ENCODE measurements at regions not wholly inside any gene's neighbourhood (a gene's known extent, or its start where the extent isn't known, plus 50 kb on each side); places are given as distances from the start of the nearest gene placed in this dataset.

DNA sequence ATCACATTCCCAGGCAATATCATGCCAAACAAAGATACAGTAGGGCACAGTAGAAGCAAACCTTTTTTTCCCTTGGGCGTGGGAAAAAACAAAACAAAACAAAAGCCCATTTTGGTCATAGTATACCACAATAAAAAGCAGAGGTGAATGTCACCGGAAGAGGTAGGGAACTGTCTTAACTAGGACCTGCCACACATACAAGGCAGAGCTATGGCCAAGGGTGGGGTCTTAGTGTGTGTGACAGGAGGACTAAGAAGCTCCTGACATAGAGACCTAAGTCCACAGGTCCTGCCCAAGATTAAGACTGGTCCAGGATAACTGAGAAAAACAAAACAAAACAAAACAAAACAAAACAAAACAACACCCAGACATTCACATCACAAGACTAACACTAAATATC lies 441.2 kb upstream of the DSEL start:
- no peak for DNase-seq

DNA sequence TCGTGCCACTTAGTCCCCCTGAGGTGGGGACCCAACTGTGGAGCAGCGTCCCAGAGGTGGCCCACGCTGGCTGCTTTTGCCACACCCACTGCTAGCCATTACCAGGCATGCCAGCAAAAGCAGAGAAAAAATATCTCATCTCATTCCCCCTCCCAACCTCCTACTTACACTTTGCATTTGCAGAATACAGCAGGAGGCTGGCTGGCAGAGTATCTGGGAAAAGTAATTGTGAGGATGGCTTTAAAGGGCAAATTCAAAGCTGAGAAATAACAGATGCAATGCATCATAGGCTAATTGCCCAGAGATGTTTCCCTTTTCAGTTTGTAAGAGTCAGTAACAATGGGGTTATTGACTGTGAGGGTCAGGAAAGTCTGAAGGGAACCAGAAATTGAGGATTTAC lies 438.1 kb upstream of the DSEL start:
- no peak for DNase-seq

DNA sequence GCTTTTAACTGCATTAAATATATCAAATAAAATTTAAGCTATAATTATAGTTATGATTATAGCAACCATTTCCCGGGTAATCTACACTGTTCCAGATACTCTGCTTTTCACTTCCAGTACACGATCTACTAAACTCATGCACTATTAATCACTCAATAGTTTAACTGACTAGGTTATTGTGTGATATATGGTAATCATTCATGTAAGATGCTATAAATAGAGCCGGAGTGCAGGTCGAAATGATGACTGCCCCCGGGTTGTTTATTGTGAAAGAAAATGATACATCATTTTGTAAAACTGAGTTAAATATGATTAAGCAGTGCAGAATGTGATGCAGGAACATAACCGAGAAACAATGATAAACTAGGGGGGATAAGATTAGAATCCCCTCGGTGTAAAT lies 434.6 kb upstream of the DSEL start:
- DNase-seq, result no peak

DNA sequence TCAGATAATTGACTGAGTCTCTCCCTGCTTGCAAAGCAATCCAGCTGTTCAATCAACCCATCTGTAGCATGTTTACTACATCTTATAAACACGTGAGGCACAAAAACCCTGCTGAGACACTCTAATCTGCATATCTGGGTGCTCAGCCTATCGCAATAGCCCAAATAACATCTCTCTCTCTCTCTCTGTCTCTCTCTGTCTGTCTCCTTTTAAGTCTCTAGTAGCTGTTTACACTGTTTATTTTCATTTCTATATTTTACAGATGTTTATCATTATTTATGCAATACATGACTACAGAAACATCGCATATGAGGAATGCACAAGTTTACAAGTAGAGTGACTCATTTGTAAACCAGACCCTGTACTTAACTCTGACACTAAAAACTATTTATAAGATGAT lies 422.1 kb upstream of the DSEL start:
- no peak for DNase-seq

DNA sequence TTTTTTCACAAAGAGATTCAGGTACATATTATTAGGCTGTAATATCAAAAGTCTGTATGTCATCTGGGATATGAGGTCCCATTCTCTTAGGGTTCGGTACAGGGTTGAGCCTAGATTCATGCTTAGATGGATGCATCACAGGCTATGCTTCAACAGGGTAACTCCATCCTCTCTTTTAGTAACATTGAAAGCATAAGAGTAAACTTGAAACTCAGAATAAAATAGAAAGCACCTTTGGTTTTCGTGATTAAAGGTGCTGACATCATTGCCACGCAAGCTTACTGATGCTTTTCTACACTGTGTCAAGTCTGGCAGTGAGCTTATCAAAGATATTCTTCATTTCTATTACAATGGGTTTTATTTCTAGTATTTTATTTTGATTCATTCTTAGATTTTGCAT lies 419.1 kb upstream of the DSEL start:
- no peak for DNase-seq

DNA sequence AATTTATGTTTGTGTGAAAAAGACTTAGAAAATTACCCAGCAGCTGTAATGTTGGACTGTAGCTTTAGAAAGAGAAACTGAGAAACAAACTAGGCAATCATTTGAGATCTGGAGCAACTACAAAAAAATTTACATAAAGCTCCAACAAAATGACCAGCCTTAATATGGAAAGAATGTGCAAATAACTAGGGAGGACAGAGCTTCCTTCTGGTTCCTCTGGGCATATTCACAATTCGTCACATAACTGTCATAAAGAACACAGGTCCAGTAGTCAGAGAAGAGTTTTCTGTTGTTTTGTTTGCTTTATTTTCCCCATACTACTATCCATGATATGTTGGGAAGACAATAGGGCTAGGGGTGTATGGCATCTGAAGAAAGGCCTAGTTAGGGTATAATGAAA lies 416.8 kb upstream of the DSEL start:
- no peak for DNase-seq

DNA sequence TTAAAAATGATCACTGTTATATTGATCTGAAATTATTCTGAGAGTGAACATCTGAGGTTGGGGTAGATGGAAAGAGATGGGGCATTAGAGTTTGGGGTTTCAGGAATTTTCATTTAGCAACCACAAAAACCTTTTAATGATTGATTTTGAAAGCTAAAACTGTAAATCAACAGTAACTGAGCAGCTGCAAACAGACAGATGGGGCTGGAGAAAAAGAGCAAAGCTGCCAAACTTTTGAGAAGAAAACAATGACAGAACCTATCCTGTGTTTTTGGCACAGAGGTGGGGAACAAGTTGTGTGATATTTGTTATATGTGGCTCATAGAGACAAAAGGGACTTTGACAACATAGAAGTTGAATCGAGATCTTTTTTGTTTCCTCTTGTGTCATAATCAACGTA lies 415.8 kb upstream of the DSEL start:
- no peak for DNase-seq

DNA sequence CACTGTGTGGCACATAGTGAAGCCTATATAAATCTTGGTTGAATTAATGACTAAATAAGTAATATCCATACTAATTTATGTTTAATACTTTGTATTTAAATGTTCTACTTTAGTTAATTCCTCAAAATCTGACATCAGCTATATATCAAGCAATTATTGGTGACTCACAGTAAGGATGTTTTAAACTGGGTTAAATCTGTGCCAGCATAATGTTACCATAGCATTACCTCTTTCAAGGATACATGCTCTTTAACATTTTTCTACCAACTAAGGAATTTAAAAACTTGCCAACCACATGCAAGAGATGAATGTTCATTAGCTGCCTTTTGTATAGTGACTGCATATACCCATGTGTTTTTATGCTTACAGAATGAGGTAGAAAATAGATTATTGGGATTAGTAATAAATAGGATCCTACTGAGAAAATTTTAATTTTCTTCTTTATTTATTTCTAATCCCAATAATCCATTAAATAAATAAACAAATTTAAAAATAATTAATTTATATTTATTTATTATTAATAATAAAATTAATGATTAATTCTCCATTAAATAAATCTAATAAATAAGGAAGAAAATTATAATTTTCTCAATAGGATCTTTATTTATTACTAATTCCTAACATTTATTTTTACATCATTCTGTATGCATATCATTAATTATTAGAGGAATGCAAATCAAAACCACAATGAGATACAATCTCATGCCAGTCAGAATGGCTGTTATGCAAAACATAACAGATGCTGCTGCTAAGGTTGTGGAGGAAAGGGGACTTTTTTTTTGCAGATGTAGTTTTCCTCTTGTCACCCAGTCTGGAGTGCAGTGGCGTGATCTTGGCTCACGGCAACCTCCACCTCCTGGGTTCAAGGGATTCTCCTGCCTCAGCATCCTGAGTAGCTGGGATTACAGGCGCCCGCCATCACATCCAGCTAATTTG lies 410.7 kb upstream of the DSEL start:
- no peak for DNase-seq

DNA sequence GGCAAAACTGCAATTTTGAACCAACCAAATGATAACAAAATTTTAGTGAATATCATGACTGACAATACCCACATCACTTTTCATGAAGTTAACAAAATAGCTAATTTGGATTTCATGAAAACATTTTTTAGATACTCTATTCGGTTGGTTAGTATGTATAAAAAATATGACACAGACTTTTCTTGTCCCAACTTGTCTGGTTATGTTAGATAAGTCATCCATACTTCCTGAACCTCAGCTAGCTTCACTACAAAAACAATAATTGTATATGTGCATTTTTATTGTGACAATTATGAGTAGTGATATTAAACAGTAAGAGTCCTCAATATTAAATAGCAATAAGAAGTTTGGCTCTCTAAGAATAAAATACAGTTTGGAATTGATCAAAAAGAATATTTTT lies 408.1 kb upstream of the DSEL start:
- no peak for DNase-seq

DNA sequence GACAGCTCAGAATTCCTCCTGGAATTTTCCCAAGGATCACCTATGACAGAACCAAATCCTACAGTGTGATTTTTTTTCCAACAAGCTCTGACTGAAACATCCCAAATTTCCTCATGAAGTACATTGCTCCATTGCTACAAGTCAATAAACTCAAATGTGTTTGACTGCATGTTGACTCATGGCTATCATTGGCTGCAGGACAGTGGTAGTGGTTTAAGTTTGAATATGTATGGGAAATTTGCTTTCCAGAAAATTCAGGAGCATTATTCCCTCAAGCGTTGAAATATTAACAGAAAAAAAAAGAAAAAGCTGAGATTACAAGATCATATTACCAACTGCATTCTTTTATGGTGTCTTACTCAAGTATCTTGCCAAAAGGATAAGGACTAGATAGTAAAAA lies 402.8 kb upstream of the DSEL start:
- DNase-seq, result no peak

DNA sequence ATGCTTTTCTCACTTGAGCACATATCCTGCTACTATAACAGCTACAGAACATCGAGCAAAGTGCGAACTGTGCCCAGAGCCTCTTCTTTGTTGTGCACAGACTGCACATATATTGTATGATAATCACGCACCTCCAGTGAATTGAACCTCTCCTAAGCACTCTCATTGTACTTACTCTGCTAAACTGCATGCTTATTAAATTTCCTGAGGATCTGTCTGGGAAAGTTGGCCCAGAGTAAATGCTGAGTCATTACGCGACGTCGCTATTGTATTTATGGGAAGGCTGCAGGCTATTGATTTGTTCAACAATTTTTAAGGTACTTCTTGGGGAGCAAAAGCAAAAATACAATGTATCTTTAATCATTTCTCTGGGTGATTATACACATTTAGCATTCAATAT lies 399.6 kb upstream of the DSEL start:
- no peak for DNase-seq

DNA sequence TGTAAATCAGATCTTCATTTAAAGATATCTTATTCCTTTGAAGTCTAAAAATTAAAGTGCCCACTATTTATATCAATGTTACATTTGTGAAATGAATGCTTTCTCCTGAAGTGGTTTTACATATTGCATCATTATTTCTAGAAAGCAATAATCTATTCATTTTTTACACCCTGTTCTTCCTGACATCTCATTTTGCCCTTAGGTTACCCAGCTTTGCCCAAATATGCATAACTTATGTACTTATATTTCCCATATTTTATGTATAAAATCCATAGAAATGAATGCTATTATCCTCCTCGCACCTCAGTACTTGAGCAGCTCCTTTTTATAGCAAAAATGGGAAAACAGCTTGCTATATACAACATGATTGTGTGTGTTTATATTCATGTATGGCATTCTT lies 396.5 kb upstream of the DSEL start:
- DNase-seq, result no peak

DNA sequence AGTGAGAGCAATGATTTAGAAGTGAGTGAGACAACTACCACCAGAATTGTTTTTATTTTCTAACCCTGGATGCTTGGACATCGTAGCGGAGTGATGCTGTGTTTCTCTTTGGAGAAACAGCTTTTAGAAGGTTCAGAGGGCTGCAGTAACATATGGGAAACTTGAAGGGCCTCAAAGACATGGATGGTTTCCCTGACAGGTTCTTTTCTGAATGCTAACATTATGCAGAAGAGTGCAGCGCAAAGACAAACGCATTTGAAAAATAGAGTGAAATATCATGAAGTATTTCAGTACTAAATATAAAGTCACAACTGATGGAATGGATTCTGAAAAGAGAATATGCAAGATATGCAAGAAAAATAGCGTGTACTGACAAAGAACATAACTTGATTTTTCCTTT lies 385.1 kb upstream of the DSEL start:
- no peak for DNase-seq

DNA sequence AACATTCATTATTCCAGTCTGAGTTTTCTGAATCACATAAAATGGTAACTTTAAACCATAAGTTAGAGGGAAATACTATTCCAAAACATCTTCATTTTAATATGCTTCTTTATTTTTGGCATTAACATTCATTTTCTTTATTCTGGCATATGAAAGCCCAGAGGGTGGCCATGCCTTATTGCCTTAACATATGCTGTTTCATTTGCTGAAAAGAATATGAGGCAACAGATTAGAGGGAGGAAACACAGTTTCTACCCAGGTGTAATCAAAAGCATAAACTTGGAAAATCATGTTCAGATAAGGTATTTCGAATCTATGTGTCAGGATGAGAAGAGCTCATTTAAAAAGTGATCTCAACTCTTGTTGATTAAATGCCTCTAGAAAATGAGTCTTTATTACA lies 379.9 kb upstream of the DSEL start:
- no peak for DNase-seq

DNA sequence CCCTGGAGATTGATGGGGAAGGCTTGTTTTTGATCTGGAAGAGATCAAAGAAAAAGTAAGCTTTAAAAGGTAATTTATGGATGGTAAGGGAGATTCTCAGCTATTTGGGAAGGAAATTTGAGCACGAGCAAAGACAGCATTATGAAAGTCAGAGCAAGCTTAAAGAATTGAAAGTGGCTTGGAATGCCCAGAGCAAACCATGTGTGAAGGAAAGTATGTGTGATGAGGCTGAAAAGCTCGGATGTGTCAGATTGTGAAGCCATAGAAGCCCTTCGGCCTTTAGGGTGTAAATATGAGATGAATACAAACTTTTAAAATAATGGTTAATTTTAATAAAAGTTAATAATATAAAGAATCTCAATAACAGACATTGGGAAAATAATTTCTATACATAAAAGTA lies 377.4 kb upstream of the DSEL start:
- no peak for DNase-seq

DNA sequence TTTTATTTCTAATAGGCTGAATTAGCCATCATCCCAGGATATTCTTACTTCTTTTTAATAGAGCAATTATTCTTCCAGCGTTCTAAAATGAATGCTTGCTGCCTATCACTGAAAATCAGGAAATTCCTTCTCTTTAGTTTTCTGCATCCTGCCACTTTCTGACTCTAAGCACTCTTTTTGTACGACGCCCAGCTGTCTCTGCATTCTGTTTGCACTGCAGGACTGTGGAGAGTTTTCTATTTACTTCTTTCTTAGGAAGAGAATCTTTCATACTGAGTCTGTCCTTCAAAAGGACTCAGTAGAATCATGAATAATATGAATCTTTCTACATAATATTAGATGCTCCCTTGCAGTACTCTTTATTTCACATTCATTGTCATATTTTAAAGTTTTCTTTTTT lies 360.4 kb upstream of the DSEL start:
- DNase-seq, result no peak

DNA sequence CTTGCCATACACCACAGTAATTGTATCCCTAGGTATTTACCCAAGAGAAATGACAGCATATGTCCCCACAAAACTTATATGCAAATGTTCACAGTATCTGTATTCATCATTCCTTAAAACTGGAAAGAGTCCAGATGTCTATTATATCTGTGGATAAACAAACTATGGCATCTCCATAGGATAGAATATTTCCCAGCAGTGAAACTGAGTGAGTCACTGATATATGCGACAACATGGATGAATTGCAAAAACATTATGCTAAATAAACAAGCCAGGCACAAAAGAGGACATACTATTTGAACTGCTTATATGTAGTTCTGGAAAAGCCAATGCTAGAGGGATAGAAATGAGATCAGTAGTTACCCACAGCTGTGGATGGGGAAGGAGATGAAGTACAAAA lies 359.4 kb upstream of the DSEL start:
- DNase-seq, result no peak

DNA sequence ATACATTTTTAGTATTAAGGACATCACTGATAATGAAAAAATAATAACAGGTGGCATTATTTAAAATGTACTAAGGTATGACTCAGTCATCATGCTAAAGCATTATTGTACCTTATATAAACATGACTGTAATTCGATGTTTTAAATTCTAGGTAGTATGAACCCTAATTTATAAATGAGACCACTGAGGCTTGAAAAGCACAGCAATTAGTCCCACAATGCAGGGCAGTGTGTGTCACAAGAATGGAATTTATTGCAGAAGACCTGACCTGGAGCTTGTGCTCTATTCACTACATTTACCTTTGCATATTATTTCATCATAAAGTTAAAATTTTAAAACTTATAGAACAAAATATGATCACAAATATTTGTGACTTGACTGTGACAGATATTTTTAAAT lies 358.5 kb upstream of the DSEL start:
- no peak for DNase-seq

DNA sequence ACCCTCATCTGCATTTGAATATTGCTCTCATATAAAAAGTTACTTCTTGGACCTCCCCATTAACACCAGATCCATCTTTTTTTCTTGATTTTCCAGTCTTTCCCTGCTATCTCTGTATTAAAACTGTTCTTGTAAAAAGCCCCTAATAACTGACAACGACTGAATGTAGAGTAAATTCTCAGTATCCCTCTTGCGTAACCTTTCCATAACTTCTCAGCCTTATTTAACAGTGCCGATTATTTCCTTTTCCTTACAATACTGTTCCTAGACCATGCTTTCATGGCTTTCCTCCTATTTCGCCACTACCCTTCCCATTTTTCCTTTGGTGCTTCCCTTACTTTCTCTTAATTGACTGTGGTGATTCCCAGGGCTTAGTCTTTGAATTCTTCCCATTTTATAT lies 348.9 kb upstream of the DSEL start:
- DNase-seq, result no peak

DNA sequence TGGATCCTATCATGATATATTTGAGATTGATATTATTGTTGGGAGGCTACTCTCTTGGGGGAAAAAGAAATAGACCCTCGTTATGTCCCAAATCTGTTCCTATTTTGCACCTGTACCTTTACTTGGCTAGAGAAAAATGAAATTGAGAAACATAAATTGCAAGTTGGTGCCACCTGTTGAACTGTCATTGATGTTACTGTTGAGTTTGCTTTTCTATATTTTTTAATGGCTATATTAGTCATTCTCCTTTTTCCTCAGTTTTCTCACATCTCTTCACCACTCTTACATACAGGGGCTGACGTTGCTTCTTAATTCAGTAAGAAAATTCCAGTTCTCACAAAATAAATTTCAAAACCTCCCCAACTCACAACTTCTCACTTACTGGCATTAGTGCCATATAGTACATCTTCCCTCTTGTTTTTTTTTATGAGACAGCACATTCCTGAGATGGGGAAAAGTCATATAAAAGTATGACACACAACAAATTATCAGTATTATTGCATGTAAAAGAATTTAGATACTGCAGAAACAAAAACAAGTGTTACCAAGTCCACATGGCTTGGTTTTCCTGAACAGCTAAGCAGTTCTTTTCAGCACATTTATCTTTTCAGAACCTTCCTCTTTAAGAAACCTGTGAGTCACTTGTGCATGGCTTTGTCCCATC lies 348.3 kb upstream of the DSEL start:
- no peak for DNase-seq

DNA sequence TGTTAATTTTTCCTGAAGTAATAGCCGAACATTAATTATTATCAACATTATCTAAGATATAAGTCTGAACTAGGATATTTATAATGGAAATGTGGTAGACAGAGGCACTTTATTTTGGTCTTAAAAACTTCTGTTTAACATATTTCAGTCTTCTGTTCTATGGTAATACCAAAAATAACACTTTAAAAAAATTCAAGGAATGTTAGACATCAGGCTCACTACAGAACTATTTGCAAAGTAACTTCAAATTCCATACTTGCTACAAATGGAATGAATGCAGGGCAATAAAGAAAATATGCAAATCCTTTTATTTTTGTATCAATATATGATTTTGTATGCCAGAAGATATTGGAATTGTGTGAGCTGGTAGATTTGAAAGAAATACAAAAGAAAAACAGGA lies 345.5 kb upstream of the DSEL start:
- no peak for DNase-seq

DNA sequence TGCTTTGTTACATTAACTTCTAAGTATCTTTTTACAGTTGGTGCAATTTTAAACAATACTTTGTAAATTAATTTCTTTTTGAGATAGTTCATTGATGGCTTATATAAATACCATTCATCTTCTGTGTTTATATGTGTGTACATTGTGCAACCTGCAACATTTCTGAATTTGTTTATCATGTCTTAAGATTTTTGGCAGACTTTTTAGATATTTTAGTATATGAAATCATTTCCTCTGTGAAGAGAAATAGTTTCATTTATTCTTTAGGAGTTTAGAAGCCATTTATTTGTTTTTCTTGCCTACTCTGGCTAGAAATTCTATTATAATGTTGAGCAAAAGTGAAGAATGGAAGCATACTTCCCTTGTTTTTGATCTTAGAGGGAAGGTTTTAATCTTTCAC lies 337.8 kb upstream of the DSEL start:
- DNase-seq, result no peak

DNA sequence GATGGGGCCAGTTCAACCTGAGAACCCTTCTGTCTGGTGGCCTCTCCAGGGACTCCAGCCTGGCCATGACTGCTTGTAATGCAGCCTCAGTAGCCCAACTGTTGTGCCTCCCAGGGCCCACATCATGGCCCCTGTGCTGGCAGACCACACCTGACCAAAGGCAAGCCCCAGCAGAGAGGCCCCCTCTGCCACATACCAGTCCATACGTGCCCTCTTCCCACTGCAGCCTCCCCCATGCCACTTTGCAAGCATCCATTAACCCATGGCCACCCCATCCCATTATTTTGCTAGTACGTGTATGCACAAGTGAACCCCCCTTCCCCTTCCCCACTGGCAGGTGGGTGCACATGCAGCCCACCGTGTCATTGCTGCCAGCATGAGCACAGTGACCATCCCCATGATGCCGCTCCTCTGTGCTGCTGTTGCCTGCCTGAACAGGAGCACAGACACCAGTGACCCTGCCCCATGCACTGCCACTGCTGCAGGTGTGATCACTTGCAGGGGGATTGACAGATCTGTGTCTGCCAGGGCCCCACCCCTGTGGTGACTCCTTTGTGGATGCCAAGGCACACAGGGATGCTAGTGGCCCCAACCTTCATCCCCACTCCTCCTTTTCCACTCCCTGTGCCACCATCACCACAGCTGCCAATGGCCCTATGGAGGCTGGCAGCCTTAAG lies 330.0 kb upstream of the DSEL start:
- DNase-seq, result no peak

DNA sequence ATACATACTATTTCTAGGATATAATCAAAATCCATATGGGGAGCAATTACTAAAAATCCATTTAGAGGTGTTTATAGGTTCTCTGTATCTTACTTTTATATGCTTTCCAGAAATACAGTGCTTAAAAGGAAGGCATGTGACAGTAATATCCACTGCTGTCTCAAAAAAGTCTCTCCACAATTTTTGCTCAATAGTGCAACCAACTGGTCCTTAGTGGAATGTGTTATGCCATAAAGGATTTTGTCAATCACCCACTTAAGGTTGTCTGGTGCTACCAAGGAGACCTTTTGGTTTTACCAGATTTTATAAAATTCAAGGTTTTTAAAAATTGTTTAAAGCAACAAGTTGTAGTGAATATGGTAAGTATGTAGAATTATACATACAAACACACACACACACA lies 328.5 kb upstream of the DSEL start:
- DNase-seq, result no peak

All from stimulated activated CD4-positive, alpha-beta T cell treated with anti-CD3 and anti-CD28 coated beads, Interleukin-1b, Interleukin-23, amount 100 ng/mL, for 48 hours (primary cell).